ENCODE measurements at regions not wholly inside any gene's neighbourhood (a gene's known extent, or its start where the extent isn't known, plus 50 kb on each side); places are given as distances from the start of the nearest gene placed in this dataset.

DNA sequence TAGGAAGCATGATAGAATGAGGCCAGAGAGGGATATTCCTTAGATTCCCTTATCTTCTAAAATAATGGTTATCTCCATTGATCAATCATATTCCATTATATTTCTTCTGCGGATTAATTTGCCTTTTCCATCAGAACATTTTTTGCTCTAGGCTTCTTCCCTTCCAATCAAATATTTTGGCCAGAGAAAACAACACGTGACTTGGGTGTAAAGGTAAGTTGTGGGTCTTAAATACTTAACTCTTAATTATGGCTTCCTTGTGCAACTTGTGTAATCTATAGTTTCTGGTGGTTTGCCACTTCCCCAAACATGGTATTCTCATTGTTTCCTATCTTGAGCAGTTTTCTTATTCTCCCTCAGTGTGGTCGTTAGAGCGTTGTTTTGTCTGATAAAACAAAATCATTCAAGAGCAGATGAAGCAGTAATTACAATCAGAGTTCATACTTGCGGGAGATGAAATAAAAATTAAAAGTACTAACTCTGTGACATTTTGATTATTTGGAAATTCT lies 889.3 kb downstream of the MAT2B start:
- Histone ChIP-seq H2AFZ (ENCODE audit: low read length) (no peak overlapping the region), H3K79me2 (ENCODE audit: insufficient read depth, low read depth, low read length) (no peaks in the 10 kb centered on the region), H3K36me3 (ENCODE audit: insufficient read depth, low read length) (no peaks in the 10 kb centered on the region), H3K27ac (ENCODE audit: low read depth, low read length, poor library complexity, severe bottlenecking) (no peak overlapping the region), H3K9me2 (ENCODE audit: insufficient read depth, low read length) (no peaks in the 10 kb centered on the region), H3K4me2 (ENCODE audit: low read length) (no peak overlapping the region), H3K4me3 (ENCODE audit: low read depth, low read length, poor library complexity, severe bottlenecking) (no peak overlapping the region), H3K9me3 (ENCODE audit: low read length) (no peaks in the 10 kb centered on the region), H3K4me1 (ENCODE audit: insufficient read depth, low read length, poor library complexity, severe bottlenecking) (no peaks in the 10 kb centered on the region), H4K20me1 (ENCODE audit: insufficient read depth, low read length) (no peaks in the 10 kb centered on the region)
- BruUV-seq (replicated peaks), result no TSS peak
- DNase-seq (ENCODE audit: low spot score), result no peak
- ChIA-PET CTCF (ENCODE audit: unreplicated experiment) (no interaction called here), POLR2A (no interaction called here)
- TF ChIP-seq, protein P1, sequence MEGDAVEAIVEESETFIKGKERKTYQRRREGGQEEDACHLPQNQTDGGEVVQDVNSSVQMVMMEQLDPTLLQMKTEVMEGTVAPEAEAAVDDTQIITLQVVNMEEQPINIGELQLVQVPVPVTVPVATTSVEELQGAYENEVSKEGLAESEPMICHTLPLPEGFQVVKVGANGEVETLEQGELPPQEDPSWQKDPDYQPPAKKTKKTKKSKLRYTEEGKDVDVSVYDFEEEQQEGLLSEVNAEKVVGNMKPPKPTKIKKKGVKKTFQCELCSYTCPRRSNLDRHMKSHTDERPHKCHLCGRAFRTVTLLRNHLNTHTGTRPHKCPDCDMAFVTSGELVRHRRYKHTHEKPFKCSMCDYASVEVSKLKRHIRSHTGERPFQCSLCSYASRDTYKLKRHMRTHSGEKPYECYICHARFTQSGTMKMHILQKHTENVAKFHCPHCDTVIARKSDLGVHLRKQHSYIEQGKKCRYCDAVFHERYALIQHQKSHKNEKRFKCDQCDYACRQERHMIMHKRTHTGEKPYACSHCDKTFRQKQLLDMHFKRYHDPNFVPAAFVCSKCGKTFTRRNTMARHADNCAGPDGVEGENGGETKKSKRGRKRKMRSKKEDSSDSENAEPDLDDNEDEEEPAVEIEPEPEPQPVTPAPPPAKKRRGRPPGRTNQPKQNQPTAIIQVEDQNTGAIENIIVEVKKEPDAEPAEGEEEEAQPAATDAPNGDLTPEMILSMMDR (conservative IDR thresholded peaks at IDR 0.05; ENCODE audit: low read length), result no peak
- intact Hi-C loops (cut with micrococcal nuclease; ENCODE audit: unreplicated experiment), result no loop called here

DNA sequence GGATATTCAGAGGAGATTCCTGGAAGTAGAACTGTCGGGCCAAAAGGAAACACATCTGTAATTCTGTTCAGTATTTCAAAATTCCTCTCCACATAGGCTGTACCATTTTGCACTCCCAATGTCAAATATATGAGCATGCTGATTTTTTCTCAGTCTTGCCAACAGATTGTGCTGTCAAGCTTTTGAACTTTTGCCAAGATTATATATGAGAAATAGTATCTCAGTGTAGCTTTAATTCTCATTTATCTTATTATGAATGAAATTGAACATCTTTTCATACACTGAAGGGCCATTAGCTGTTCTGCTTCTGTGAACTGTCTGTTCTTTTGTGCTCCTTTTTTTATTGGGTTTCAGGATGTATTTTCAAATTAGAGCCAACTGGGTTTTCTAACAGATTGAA lies 907.1 kb downstream of the MAT2B start:
- POLR2A ChIA-PET, result interaction anchor here (0.5 to 0.7 kb wide), 2 partner anchors 10 to 34 kb away, joined by 3 to 4 read pairs; no protein-coding TSS in a partner anchor
- intact Hi-C loops (cut with micrococcal nuclease; ENCODE audit: unreplicated experiment), result no loop called here
- no TSS peak for BruUV-seq (replicated peaks)

DNA sequence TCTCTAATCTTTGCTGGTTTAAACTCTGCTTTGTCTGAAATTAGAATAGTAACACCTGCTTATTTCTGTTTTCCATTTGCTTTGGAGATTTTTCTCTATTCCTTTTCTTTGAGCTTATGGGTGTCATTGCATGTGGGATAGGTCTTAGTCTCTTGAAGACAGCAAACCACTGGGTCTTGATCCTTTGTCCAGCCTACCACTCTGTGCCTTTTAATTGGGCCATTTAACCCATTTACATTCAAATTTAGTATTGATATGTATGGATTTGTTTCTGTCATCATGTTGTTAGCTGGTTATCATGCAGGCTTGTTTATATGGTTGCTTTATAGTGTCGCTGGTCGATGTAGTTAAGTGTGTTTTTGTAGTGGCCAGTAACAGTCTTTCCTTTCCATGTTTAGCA lies 914.7 kb downstream of the MAT2B start:
- H3K9me2 ChIP-seq (ENCODE audit: insufficient read depth, low read length), result no peaks in the 10 kb centered on the region
- intact Hi-C loops (cut with micrococcal nuclease; ENCODE audit: unreplicated experiment), result no loop called here
- no peak overlapping the region for H3K4me3 ChIP-seq (ENCODE audit: low read depth, low read length, poor library complexity, severe bottlenecking)
- DNase-seq (ENCODE audit: low spot score), result no peak
- no peaks in the 10 kb centered on the region for H3K36me3 ChIP-seq (ENCODE audit: insufficient read depth, low read length)
- no peak overlapping the region for H3K27ac ChIP-seq (ENCODE audit: low read depth, low read length, poor library complexity, severe bottlenecking)
- ChIA-PET POLR2A (no interaction called here), CTCF (ENCODE audit: unreplicated experiment) (no interaction called here)
- BruUV-seq (replicated peaks), result no TSS peak
- H3K4me2 ChIP-seq (ENCODE audit: low read length), result no peak overlapping the region
- H3K79me2 ChIP-seq (ENCODE audit: insufficient read depth, low read depth, low read length), result no peaks in the 10 kb centered on the region
- no peak for TF ChIP-seq EZH2phosphoT487 (IDR thresholded peaks at IDR 0.05; ENCODE audit: borderline replicate concordance, low read depth, low read length)
- TF ChIP-seq, protein P1 (conservative IDR thresholded peaks at IDR 0.05; ENCODE audit: low read length), result no peak
- no peak overlapping the region for H2AFZ ChIP-seq (ENCODE audit: low read length)
- H3K9me3 ChIP-seq (ENCODE audit: low read length), result no peaks in the 10 kb centered on the region
- no peaks in the 10 kb centered on the region for H4K20me1 ChIP-seq (ENCODE audit: insufficient read depth, low read length)
- H3K4me1 ChIP-seq (ENCODE audit: insufficient read depth, low read length, poor library complexity, severe bottlenecking), result no peaks in the 10 kb centered on the region

More for the DNA sequence above, 907.1 kb downstream of the MAT2B start:
- H3K9me2 ChIP-seq (ENCODE audit: insufficient read depth, low read length), result no peaks in the 10 kb centered on the region
- no peak overlapping the region for H3K4me3 ChIP-seq (ENCODE audit: low read depth, low read length, poor library complexity, severe bottlenecking)
- no peak for TF ChIP-seq EZH2phosphoT487 (IDR thresholded peaks at IDR 0.05; ENCODE audit: borderline replicate concordance, low read depth, low read length)
- TF ChIP-seq, protein P1 (conservative IDR thresholded peaks at IDR 0.05; ENCODE audit: low read length), result no peak
- DNase-seq (ENCODE audit: low spot score), result no peak
- no peaks in the 10 kb centered on the region for H3K36me3 ChIP-seq (ENCODE audit: insufficient read depth, low read length)
- no peak overlapping the region for H2AFZ ChIP-seq (ENCODE audit: low read length)
- H4K20me1 ChIP-seq (ENCODE audit: insufficient read depth, low read length), result no peaks in the 10 kb centered on the region
- H3K4me2 ChIP-seq (ENCODE audit: low read length), result no peak overlapping the region
- CTCF ChIA-PET (ENCODE audit: unreplicated experiment), result no interaction called here
- no peak overlapping the region for H3K27ac ChIP-seq (ENCODE audit: low read depth, low read length, poor library complexity, severe bottlenecking)
- no peaks in the 10 kb centered on the region for H3K4me1 ChIP-seq (ENCODE audit: insufficient read depth, low read length, poor library complexity, severe bottlenecking)
- no peaks in the 10 kb centered on the region for H3K79me2 ChIP-seq (ENCODE audit: insufficient read depth, low read depth, low read length)
- H3K9me3 ChIP-seq (ENCODE audit: low read length), result no peaks in the 10 kb centered on the region
